Sigmoid colon (tissue), 6 donors: ENCODE measurements at regions not wholly inside any gene's neighbourhood (a gene's known extent, or its start where the extent isn't known, plus 50 kb on each side); places are given as distances from the start of the nearest gene placed in this dataset.

Experiments
- DNase-seq: peaks from one replicate; pipeline ENCODE4 v3.0.0-alpha.2; 2019
- H3K27ac ChIP-seq, 4 donors: fragments of 200-600 bp; sonication (generic); one replicate each; pipeline ENCODE4 v1.5.1; 2016 to 2019; ENCODE audit warnings: mild to moderate bottlenecking in 1 of 4
- H3K27me3 ChIP-seq, 3 donors: fragments of 200-600 bp; sonication (generic); one replicate each; pipeline ENCODE4 v1.5.1; 2019; ENCODE audit warnings: mild to moderate bottlenecking in 1 of 3
- H3K36me3 ChIP-seq, 4 donors: fragments of 200-600 bp; sonication (generic); one replicate each; pipeline ENCODE4 v1.5.1; 2016 to 2019
- H3K4me1 ChIP-seq, 4 donors: fragments of 200-600 bp; sonication (generic); one replicate each; pipeline ENCODE4 v1.5.1; 2017 to 2019
- H3K4me3 ChIP-seq, 4 donors: fragments of 200-600 bp; sonication (generic); one replicate each; pipeline ENCODE4 v1.5.1; 2017 to 2019; ENCODE audit warnings: mild to moderate bottlenecking in 2 of 4, moderate library complexity in 1 of 4
- H3K9me3 ChIP-seq, 4 donors: fragments of 200-600 bp in 3 of 4; sonication (generic) in 3 of 4; one replicate each; pipeline versions ENCODE4 v1.5.1 to v1.6.1; 2013 to 2019
- CTCF ChIP-seq, 4 experiments: fragments of 450-650 bp in 3 of 4; fragments of 200-600 bp in 1 of 4; IDR thresholded peaks; one replicate each; pipeline ENCODE4 v1.5.1; 2016 to 2019; ENCODE audit warnings: antibody characterized with exemption in 4 of 4, mild to moderate bottlenecking in 3 of 4, moderate library complexity in 2 of 4
- EP300 ChIP-seq, 4 donors: sonication (generic); formaldehyde crosslinking; IDR thresholded peaks; one replicate each; pipeline ENCODE4 v1.6.1; 2017; ENCODE audit warnings: antibody characterized with exemption in 4 of 4
- POLR2A ChIP-seq, 2 donors: fragments of 450-650 bp; IDR thresholded peaks; one replicate each; pipeline ENCODE4 v1.6.1; 2016; ENCODE audit warnings: antibody characterized with exemption in 2 of 2, mild to moderate bottlenecking in 2 of 2, moderate library complexity in 2 of 2
- POLR2AphosphoS5 ChIP-seq, 4 donors: sonication (generic); formaldehyde crosslinking; IDR thresholded peaks; one replicate each; pipeline ENCODE4 v1.6.1; 2017; ENCODE audit warnings: antibody characterized with exemption in 4 of 4
- WGBS, 2 donors: extraction: QIAGEN DNeasy Blood & Tissue Kit; methylation state at CpG; one replicate each; pipeline ENCODE4 v1.1.7; 2013; 5-methylcytosine and 5-hydroxymethylcytosine counted together
- intact Hi-C: fragments of 100-400 bp; cut with DNase I; formaldehyde crosslinking; loops from one replicate; pipeline ENCODE4 v1.15.1; 2023
- donor health status: healthy with polysubstance abuse.
- donor health status: healthy.

GRCh38 chr14:104388541-104389325 is 190.8 kb upstream of the C14orf180 start:
- WGBS, 2 donors: 81 to 90% methylated on average over 28 of the region's 28 CpGs
- no peak for TF ChIP-seq CTCF (IDR thresholded peaks at IDR 0.05)
- no peak for TF ChIP-seq EP300 (IDR thresholded peaks at IDR 0.05)
- no peak for TF ChIP-seq POLR2A (IDR thresholded peaks at IDR 0.05)
- no peak for TF ChIP-seq POLR2AphosphoS5 (IDR thresholded peaks at IDR 0.05)
- peak; percentile 60 for DNase-seq
- Histone ChIP-seq H3K27ac (no peak overlapping the region), H3K27me3 (peaks cover 0 to 20% (median 0%) of the 10 kb centered on the region in 3 donors), H3K9me3 (no peaks in the 10 kb centered on the region), H3K4me1 (no peaks in the 10 kb centered on the region), H3K4me3 (no peak overlapping the region), H3K36me3 (no peaks in the 10 kb centered on the region)
- intact Hi-C loops: no loop called here

- peak; percentile 52 for DNase-seq
These were observed 190.0 kb upstream of the C14orf180 start for GRCh38 chr14:104389326-104390220.

GRCh38 chr14:104390221-104390931 is 189.2 kb upstream of the C14orf180 start:
- WGBS, 2 donors: 86 to 90% methylated on average over 27 of the region's 27 CpGs
- H3K27me3 ChIP-seq: peaks cover 0 to 11% (median 0%) of the 10 kb centered on the region in 3 donors
- H3K36me3 ChIP-seq: no peaks in the 10 kb centered on the region
- TF ChIP-seq POLR2AphosphoS5 (IDR thresholded peaks at IDR 0.05) (no peak), CTCF (IDR thresholded peaks at IDR 0.05) (no peak), EP300 (IDR thresholded peaks at IDR 0.05) (no peak), POLR2A (IDR thresholded peaks at IDR 0.05) (no peak)
- intact Hi-C loops: no loop called here
- H3K9me3 ChIP-seq: no peaks in the 10 kb centered on the region
- H3K27ac ChIP-seq: no peak overlapping the region
- no peak overlapping the region for H3K4me3 ChIP-seq
- no peaks in the 10 kb centered on the region for H3K4me1 ChIP-seq
- peak; percentile 45 for DNase-seq

More at GRCh38 chr14:104389326-104390220, 190.0 kb upstream of the C14orf180 start:
- no peak overlapping the region for H3K4me3 ChIP-seq
- WGBS, 2 donors: 68 to 73% methylated on average over 28 of the region's 28 CpGs
- no peaks in the 10 kb centered on the region for H3K4me1 ChIP-seq
- intact Hi-C loops: no loop called here
- TF ChIP-seq POLR2AphosphoS5 (IDR thresholded peaks at IDR 0.05) (no peak), POLR2A (IDR thresholded peaks at IDR 0.05) (no peak), CTCF (IDR thresholded peaks at IDR 0.05) (no peak), EP300 (IDR thresholded peaks at IDR 0.05) (no peak)
- H3K27ac ChIP-seq: no peak overlapping the region
- no peaks in the 10 kb centered on the region for H3K9me3 ChIP-seq
- H3K27me3 ChIP-seq: peaks cover 0 to 14% (median 0%) of the 10 kb centered on the region in 3 donors
- H3K36me3 ChIP-seq: no peaks in the 10 kb centered on the region

GRCh38 chr14:104390941-104391901 is 188.3 kb upstream of the C14orf180 start:
- no peaks in the 10 kb centered on the region for H3K4me1 ChIP-seq
- no peaks in the 10 kb centered on the region for H3K9me3 ChIP-seq
- H3K4me3 ChIP-seq: no peak overlapping the region
- TF ChIP-seq POLR2AphosphoS5 (IDR thresholded peaks at IDR 0.05) (no peak), EP300 (IDR thresholded peaks at IDR 0.05) (no peak), POLR2A (IDR thresholded peaks at IDR 0.05) (no peak), CTCF (IDR thresholded peaks at IDR 0.05) (no peak)
- peak; percentile 55 for DNase-seq
- intact Hi-C loops: no loop called here
- H3K27ac ChIP-seq: no peak overlapping the region
- WGBS, 2 donors: 61 to 64% methylated on average over 33 of the region's 33 CpGs
- no peaks in the 10 kb centered on the region for H3K36me3 ChIP-seq
- H3K27me3 ChIP-seq: peaks cover 0 to 11% (median 0%) of the 10 kb centered on the region in 3 donors
